Natural killer cell (primary cell): ENCODE measurements at regions not wholly inside any gene's neighbourhood (a gene's known extent, or its start where the extent isn't known, plus 50 kb on each side); places are given as distances from the start of the nearest gene placed in this dataset.
"Not testable (repeated sequence)": the region's sequence is repeated elsewhere in the genome, so short reads cannot be mapped to it uniquely, and the experiment has no call there.

Source experiments
- ATAC-seq, 3 donors: fragments of 150-1000 bp in 2 of 3; fragments of 200-7000 bp in 1 of 3; cut with Tn5 transposase; 1 replicate in 1 of 3; 2 replicates in 2 of 3; pipeline ENCODE4 v1.10.0; 2021; ENCODE audit warnings: mild to moderate bottlenecking in 2 of 3, moderate library complexity in 2 of 3
- DNase-seq, 2 donors: peaks; one replicate each; pipeline versions ENCODE4 v3.0.0 to v3.0.0-alpha.2; 2013 to 2021; ENCODE audit warnings: mixed read lengths in 1 of 2
- H3K27ac ChIP-seq: one replicate; pipeline ENCODE4 v1.5.1; 2013; ENCODE audit warnings: mild to moderate bottlenecking, low read length
- H3K27me3 ChIP-seq: one replicate; pipeline ENCODE4 v1.6.1; 2013; ENCODE audit warnings: low read length; ENCODE audit not compliant: control insufficient read depth, insufficient read depth
- H3K36me3 ChIP-seq: one replicate; pipeline ENCODE4 v1.6.1; 2013; ENCODE audit warnings: low read length; ENCODE audit not compliant: control insufficient read depth, insufficient read depth
- H3K4me1 ChIP-seq: one replicate; pipeline ENCODE4 v1.6.1; 2013; ENCODE audit warnings: low read length; ENCODE audit not compliant: control insufficient read depth, insufficient read depth
- H3K4me3 ChIP-seq: one replicate; pipeline ENCODE4 v1.5.1; 2013; ENCODE audit warnings: low read length
- H3K9me3 ChIP-seq: one replicate; pipeline ENCODE4 v1.6.1; 2013; ENCODE audit warnings: low read length; ENCODE audit not compliant: control insufficient read depth, insufficient read depth
- H3K27ac Mint-ChIP-seq, 2 donors: one replicate each; pipeline ENCODE4 v1.8.0; 2022; ENCODE audit warnings: mild to moderate bottlenecking in 2 of 2, mixed read lengths in 2 of 2, moderate library complexity in 1 of 2
- H3K27me3 Mint-ChIP-seq, 2 donors: one replicate each; pipeline ENCODE4 v1.8.0; 2022; ENCODE audit warnings: low read depth in 2 of 2, mixed read lengths in 2 of 2
- H3K36me3 Mint-ChIP-seq: one replicate; pipeline ENCODE4 v1.8.0; 2022; ENCODE audit warnings: mixed read lengths
- H3K4me1 Mint-ChIP-seq, 2 donors: one replicate each; pipeline ENCODE4 v1.8.0; 2022; ENCODE audit warnings: mixed read lengths in 2 of 2
- H3K4me3 Mint-ChIP-seq: one replicate; pipeline ENCODE4 v1.8.0; 2022; ENCODE audit warnings: mild to moderate bottlenecking, moderate library complexity, mixed read lengths
- H3K9me3 Mint-ChIP-seq, 2 donors: one replicate each; pipeline ENCODE4 v1.8.0; 2022; ENCODE audit warnings: mixed read lengths in 2 of 2
- CTCF ChIP-seq: fragments of 200-600 bp; IDR thresholded peaks from one replicate; pipeline ENCODE4 v1.8.0; 2022; ENCODE audit warnings: antibody characterized with exemption
- WGBS: methylation state at CpG from one replicate; pipeline ENCODE4 v1.1.7; 2013; ENCODE audit warnings: missing lambda C conversion rate; ENCODE audit not compliant: insufficient coverage; 5-methylcytosine and 5-hydroxymethylcytosine counted together
- intact Hi-C: fragments of 100-400 bp; cut with micrococcal nuclease; formaldehyde crosslinking; loops from one replicate; pipeline ENCODE4 v1.14.2; 2022

- H3K36me3 ChIP-seq, result no peaks in the 10 kb centered on the region
- no peaks in the 10 kb centered on the region for H3K9me3 Mint-ChIP-seq
- H3K4me1 ChIP-seq, result peaks cover 5% of the 10 kb centered on the region
- peaks cover 3% of the 10 kb centered on the region for H3K9me3 ChIP-seq
- no peak overlapping the region for H3K27ac ChIP-seq
- intact Hi-C loops, result no loop called here
- TF ChIP-seq CTCF, result no peak
- H3K27me3 ChIP-seq, result peaks cover 7% of the 10 kb centered on the region
- H3K4me3 Mint-ChIP-seq, result no peak overlapping the region
- H3K27me3 Mint-ChIP-seq, result peaks cover 0 to 13% of the 10 kb centered on the region in 2 donors
- DNase-seq (no peak), ATAC-seq (no peak)
- no peaks in the 10 kb centered on the region for H3K4me1 Mint-ChIP-seq
- WGBS, result 11% methylated on average over 58 of the region's 62 CpGs
- no peaks in the 10 kb centered on the region for H3K36me3 Mint-ChIP-seq
- no peak overlapping the region for H3K4me3 ChIP-seq
- no peak overlapping the region for H3K27ac Mint-ChIP-seq
These were observed 3031.0 kb upstream of the TEKT4 start for GRCh38 chr2:91839904-91840868.

- ATAC-seq, DNase-seq, H3K9me3 ChIP-seq, H3K27ac ChIP-seq, H3K27ac Mint-ChIP-seq, H3K4me3 Mint-ChIP-seq, H3K27me3 ChIP-seq, H3K9me3 Mint-ChIP-seq, H3K36me3 Mint-ChIP-seq, H3K36me3 ChIP-seq, intact Hi-C loops, H3K4me1 ChIP-seq, H3K4me3 ChIP-seq, H3K4me1 Mint-ChIP-seq: not testable (repeated sequence)
- 92% methylated on average over 12 of the region's 12 CpGs for WGBS
- peaks cover 0 to 13% of the 10 kb centered on the region in 2 donors for H3K27me3 Mint-ChIP-seq
These were observed 3029.0 kb upstream of the TEKT4 start for GRCh38 chr2:91842264-91842663.

GRCh38 chr2:91842913-91843312 lies 3028.3 kb upstream of the TEKT4 start:
- H3K36me3 Mint-ChIP-seq, H3K27me3 ChIP-seq, H3K9me3 Mint-ChIP-seq, H3K27ac ChIP-seq, intact Hi-C loops, DNase-seq, H3K36me3 ChIP-seq, H3K4me1 Mint-ChIP-seq, H3K9me3 ChIP-seq, ATAC-seq, H3K4me3 ChIP-seq, H3K4me1 ChIP-seq, H3K4me3 Mint-ChIP-seq, H3K27ac Mint-ChIP-seq: not testable (repeated sequence)
- WGBS, result 94% methylated on average over 13 of the region's 14 CpGs
- peaks cover 0 to 13% of the 10 kb centered on the region in 2 donors for H3K27me3 Mint-ChIP-seq

- H3K4me1 Mint-ChIP-seq, H3K36me3 ChIP-seq, H3K9me3 Mint-ChIP-seq, H3K4me3 ChIP-seq, H3K9me3 ChIP-seq, H3K27ac ChIP-seq, H3K4me1 ChIP-seq, H3K27me3 ChIP-seq, DNase-seq, H3K4me3 Mint-ChIP-seq, ATAC-seq, intact Hi-C loops, H3K36me3 Mint-ChIP-seq, H3K27ac Mint-ChIP-seq: not testable (repeated sequence)
- WGBS, result 91% methylated on average over 37 of the region's 39 CpGs
- peaks cover 0 to 13% of the 10 kb centered on the region in 2 donors for H3K27me3 Mint-ChIP-seq
These were observed 3027.3 kb upstream of the TEKT4 start for GRCh38 chr2:91843723-91844450.

- H3K4me1 Mint-ChIP-seq, H3K36me3 Mint-ChIP-seq, H3K9me3 ChIP-seq, DNase-seq, H3K4me1 ChIP-seq, H3K36me3 ChIP-seq, H3K27me3 ChIP-seq, H3K9me3 Mint-ChIP-seq, H3K4me3 ChIP-seq, ATAC-seq, H3K27ac ChIP-seq, H3K27ac Mint-ChIP-seq, intact Hi-C loops, H3K4me3 Mint-ChIP-seq: not testable (repeated sequence)
- H3K27me3 Mint-ChIP-seq, result peaks cover 0 to 13% of the 10 kb centered on the region in 2 donors
- 89% methylated on average over 17 of the region's 17 CpGs for WGBS
These were observed 3026.8 kb upstream of the TEKT4 start for GRCh38 chr2:91844451-91844825.

GRCh38 chr2:91846388-91846787 lies 3024.8 kb upstream of the TEKT4 start:
- H3K4me3 Mint-ChIP-seq, H3K4me3 ChIP-seq, H3K27ac Mint-ChIP-seq, H3K4me1 Mint-ChIP-seq, H3K36me3 Mint-ChIP-seq, ATAC-seq, H3K9me3 ChIP-seq, H3K27me3 ChIP-seq, intact Hi-C loops, DNase-seq, H3K4me1 ChIP-seq, H3K27me3 Mint-ChIP-seq, H3K9me3 Mint-ChIP-seq, H3K27ac ChIP-seq, H3K36me3 ChIP-seq: not testable (repeated sequence)
- 81% methylated on average over 3 of the region's 3 CpGs for whole genome bisulfite sequencing
